Germinal center (tissue), 1 donor: ENCODE measurements at regions not wholly inside any gene's neighbourhood (a gene's known extent, or its start where the extent isn't known, plus 50 kb on each side); places are given as distances from the start of the nearest gene placed in this dataset.

ENCODE experiments used
- DNase-seq: peaks from one replicate; pipeline ENCODE4 v3.0.0; 2012; ENCODE audit warnings: mixed read lengths, low spot score

DNA sequence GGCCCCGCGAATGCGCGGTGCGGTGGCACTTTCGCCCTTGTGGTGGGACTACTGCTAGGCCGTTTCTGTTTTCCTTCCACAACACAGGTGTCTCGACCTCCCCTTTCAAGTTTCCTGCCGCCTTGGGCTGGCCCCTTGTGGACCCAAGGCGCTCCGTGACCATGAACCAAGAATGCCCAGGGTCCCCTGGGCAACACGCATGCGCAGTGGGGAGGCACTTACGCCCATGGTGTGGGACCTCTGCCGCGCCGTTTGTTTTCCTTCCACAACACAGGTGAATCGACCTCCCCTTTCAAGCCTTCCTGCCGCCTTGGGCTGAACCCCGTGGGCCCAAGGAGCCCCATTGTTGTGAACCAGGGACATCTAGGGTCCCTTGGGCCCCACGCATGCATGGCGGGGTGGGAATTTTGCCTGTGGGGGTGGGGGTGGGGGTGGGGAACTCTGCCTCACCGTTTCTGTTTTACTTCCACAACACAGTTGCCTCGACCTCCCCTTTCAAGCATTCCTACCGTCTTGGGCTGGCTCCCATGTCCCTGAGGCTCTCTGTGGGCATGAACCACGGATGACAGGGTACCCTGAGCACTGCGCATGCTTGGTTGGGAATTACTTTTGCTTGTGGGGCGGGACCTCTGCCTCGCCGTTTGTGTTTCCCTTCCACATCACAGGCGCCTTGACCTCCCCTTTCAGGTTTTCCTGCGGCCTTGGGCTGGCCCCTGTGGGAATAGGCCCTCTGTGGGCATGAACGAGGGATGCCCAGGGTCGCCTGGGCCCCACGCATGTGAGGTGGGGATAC, 355.1 kb downstream of the ALG10 start:
- DNase-seq: no peak

DNA sequence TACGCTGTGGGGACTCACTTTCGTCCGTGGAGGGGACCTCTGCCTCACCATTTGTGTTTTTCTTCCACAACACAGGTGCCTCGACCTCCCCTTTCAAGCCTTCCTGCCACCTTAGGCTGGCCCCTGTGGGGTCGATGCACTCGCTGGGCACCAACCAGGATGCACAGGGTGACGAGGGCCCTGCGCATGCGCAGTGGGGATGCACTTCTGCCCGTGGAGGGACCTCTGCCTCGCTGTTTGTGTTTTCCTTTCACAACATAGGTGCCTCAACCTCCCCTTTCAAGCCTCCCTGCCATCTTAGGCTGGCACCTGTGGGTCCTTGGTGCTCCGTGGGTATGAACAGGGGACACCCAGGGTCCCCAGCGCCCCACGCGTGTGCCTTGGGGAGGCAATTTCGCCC, 356.8 kb downstream of the ALG10 start:
- no peak for DNase-seq

DNA sequence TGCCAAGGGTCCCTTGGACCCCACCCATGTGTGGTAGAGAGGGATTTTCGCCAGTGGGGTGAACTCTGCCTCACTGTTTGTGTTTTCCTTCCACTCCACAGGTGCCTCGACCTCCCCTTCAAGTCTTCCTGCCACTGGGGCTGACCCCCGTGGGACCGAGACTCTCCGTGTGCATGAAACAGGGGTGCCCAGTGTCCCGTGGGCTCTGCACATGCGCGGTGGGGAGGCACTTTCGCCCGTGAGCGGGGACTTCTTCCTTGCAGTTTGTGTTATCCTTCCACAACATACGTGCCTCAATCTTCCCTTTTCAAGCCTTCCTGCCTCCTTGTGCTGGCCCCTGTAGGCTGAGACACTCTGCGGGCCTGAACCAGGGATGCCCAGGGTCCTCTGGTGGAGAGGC, 362.4 kb downstream of the ALG10 start:
- DNase-seq: no peak

- no peak for DNase-seq
These were observed 363.7 kb downstream of the ALG10 start for GRCh38 chr12:34386016-34386415.

DNA sequence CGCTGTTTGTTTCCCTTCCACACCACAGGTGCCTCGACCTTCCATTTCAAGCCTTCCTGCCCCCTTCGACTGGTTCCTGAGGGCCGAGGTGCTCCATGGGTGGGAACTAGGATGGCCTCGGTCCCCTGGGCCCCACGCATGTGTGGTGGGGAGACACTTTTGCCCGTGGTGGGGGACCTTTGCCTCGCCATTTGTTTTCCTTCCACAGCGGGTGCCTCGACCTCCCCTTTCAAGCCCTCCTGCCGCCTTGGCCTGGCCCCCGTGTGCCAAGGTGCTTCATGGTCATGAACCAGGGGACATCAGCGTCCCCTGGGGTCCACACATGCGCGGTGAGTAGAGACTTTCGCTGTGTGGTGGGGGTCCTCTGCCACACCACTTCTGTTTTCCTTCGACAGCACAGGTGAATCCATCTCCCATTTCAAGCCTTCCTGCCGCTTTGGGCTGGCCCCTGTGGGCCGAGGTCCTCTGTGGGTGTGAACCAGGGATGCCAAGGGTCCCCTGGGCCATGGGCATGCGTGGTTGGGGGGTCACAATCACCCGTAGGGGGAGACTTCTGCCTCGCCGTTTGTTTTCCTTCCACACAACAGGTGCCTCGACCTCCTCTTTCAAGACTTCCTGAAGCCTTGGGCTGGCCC, 364.4 kb downstream of the ALG10 start:
- DNase-seq: no peak

- DNase-seq: no peak
These were observed 365.7 kb downstream of the ALG10 start for GRCh38 chr12:34387711-34388635.

- no peak for DNase-seq
These were observed 366.5 kb downstream of the ALG10 start for GRCh38 chr12:34388636-34389377.

DNA sequence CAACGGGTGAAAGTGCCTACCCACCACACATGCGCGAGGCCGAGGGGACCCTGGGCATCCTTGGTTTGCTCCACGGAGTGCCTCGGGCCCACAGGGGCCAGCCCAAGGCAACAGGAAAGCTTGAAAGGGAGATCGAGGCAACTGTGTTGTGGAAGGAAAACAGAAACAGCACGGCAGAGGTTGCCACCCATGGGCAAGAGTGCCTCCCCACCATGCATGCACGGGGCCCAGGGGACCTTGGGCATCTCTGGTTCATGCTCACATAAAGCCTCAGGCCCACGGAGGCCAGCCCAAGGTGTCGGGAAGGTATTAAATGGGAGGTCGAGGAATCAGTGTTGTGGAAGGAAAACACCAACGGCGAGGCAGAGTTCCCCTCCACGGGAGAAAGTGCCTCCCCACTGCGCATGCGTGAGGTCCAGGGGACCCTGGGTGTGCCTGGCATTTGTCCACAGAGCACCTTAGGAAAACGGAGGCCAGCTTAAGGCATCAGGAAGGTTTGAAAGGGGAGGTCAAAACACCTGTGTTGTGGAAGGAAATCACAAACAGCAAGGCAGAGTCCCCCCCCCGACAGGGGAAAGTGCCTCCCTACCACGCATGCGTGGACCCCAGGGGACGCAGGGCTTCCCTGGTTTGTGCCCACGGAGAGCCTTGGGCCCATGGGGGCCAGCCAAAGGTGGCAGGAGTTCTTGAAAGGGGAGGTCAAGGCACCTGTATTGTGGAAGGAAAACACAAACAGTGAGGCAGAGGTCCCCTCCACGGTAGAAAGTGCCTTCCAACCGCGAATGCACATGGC, 367.3 kb downstream of the ALG10 start:
- DNase-seq: no peak

GRCh38 chr12:34390171-34390841, 368.0 kb downstream of the ALG10 start:
- no peak for DNase-seq

GRCh38 chr12:34390846-34391700, 368.8 kb downstream of the ALG10 start:
- DNase-seq: no peak

DNA sequence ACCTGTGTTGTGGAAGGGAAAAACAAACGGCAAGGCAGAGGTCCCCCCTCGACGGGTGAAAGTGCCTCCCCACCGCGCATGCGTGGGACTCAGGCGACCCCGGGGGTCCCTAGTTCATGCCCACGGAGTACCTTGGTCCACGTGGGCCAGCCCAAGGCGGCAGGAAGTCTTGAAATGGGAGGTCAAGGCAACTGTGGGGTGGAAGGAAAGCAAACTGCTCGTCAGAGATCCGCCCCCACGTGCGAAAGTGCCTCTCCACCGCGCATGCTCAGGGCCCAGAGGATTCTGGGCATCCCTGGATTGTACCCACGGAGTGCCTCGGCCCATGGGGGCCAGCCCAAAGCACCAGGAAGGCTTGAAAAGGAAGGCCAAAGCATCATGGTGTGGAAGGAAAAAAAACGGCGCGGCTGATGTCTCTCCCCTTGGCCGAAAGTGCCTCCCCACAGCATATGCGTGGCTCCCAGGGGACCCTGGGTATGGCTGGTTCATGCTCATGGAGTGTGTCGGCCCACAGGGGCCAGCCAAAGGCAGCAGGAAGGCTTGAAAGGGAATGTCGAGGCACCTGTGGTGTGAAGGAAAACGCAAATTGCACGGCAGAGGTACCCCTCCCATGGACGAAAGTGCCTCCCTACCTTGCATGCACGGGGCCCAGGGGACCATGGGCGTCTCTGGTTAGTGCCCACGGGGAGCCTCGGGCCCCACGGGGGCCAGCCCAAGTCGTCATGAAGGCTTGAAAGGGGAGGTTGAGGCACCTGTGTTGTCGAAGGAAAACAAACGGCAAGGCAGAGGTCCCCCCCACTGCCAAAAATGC, 369.7 kb downstream of the ALG10 start:
- no peak for DNase-seq

- no peak for DNase-seq
These were observed 370.4 kb downstream of the ALG10 start for GRCh38 chr12:34392741-34393085.

DNA sequence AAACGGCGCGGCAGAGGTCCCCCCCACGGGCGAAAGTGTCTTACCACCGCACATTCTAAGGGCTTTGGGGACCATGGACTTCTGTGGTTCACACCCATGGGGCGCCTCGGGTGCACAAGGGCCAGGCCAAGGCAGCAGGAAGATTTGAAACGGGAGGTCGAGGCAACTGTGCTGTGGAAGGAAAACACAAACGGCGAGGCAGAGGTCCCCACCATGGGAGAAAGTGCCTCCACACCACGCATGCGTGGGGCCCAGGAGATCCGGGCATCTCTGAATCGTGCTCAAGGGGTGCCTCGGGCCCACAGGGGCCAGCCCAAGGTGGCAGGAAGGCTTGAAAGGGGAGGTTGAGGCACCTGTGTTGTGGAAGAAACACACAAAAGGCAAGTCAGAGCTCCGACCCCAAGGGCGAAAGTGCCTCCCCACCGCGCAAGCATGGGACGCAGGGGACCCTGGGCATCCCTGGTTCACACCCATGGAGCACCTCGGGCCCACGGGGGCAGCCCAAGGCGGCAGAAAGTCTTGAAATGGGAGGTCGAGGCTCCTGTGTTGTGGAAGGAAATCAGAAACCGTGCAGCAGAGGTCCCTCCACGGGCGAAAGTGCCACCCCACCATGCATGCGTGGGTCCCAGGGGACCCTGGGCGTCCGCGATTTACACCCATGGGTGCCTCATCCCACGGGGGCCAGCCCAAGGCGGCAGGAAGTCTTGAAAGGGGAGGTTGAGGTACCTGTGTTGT, 371.0 kb downstream of the ALG10 start:
- no peak for DNase-seq

DNA sequence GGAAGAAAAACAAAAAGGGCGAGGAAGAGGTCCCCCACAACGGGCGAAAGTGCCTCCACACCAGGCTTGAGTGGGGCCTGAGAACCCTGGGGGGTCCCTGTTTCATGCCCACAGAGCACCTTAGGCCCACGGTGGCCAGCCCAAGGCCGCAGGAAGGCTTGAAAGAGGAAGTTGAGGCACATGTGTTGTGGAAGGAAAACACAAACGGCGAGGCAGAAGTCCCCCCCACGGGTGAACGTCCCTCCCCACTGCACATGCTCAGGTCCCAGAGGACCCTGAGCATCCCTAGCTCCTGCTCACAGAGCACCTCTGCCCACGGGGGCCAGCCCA, 371.5 kb downstream of the ALG10 start:
- DNase-seq: no peak

DNA sequence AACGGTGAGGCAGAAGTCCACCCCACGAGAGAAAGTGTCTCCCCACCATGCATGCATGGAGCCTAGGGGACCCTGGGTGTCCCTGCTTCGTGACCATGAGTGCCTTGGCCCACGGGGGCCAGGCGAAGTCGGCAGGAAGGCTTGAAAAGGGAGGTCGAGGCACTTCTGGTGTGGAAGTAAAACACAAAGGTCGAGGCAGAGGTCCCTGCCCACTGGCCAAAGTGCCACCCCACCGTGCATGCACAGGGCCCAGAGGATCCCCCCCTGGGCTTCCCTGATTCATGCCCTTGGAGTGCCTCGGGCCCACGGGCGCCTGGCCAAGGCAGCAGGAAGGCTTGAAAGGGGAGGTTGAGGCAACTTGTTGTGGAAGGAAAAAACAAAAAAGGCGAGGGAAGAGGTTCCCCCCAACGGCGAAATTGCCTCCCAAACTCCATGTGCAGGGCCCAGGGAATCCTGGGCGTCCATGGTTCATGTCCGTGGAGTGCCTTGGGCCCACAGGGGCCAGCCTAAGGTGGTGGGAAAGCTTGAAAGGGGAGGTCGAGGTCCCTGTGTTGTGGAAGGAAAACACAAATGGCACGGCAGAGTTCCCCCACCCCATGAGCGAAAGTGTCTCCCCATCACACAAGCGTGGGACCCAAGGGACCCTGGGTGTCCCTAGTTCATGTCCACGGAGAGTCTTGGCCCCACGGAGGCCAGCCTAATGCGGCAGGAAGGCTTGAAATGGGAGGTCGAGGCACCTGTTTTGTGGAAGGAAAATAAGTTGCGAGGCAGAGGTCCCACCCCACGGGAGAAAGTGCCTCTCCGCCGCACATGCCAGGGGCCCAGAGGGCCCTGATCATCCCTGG, 372.1 kb downstream of the ALG10 start:
- DNase-seq: no peak

DNA sequence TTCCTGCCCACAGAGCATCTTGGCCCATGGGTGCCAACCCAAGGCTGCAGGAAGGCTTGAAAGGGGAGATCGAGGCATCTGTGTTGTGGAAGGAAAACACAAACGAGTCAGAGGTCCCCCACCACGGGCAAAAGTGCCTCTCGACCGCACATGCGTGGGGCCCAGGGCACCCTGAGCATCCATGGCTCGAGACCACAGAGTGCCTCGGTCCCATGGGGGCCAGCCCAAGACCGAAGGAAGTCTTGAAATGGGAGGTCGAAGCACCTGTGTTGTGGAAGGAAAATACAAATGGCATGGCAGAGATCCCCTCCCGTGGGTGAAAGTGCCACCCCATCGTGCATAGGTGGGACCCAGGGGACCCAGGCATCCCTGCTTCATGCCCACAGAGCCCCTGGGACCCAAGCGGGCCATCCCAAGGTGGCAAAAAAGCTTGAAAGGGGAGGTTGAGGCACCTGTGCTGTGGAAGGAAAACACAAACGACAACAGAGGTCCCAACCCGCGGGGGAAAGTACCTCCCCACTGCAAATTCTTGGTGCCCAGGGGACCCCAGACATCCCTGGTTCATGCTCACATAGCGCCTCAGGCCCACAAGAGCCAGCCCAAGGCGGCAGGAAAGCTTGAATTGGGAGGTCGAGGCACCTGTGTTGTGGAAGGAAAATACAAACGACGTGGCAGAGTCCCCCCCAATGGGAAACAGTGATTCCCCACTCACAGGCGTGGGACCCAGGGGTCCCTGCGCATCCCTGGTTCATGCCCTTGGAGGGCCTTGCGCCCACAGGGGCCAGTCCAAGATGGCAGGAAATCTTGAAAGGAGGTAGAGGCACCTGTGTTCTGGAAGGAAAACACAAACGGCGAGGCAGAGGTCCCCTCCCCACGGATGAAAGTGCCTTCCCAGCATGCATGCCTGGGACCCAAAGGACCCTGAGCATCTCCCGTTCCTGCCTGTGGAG, 373.0 kb downstream of the ALG10 start:
- DNase-seq: no peak
